ENCODE measurements at regions not wholly inside any gene's neighbourhood (a gene's known extent, or its start where the extent isn't known, plus 50 kb on each side); places are given as distances from the start of the nearest gene placed in this dataset.

DNA sequence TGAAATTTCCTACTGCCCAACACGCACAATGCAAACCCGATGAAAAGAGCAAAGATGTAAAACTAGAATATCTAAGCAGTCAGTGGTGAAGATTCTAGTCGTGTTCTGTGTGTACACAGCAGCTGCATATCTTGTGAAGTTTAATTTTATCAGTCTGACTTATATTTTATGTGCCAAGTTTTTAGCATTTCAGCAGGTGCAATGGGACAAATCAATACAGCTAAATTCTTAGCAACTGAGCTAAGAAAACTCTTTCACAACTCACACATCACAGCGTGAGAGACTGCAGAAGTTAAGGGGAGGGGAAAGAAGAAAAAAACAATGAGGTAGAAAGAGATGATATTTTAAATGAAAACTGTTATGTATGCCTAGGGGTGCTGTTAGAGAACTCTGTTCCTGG is 164.9 kb upstream of the NEBL start:
- Mint-ChIP-seq H3K27ac (no peak overlapping the region), H3K9me3 (peaks cover 13% of the 10 kb centered on the region), H3K36me3 (ENCODE audit: low read depth) (no peaks in the 10 kb centered on the region), H3K27me3 (no peaks in the 10 kb centered on the region), H3K4me3 (no peak overlapping the region), H3K4me1 (ENCODE audit: low read depth) (no peaks in the 10 kb centered on the region)

- H3K27me3 Mint-ChIP-seq = no peaks in the 10 kb centered on the region
- peaks cover 17% of the 10 kb centered on the region for H3K9me3 Mint-ChIP-seq
- peaks cover 1% of the 10 kb centered on the region for H3K4me1 Mint-ChIP-seq (ENCODE audit: low read depth)
- H3K27ac Mint-ChIP-seq = no peak overlapping the region
- H3K36me3 Mint-ChIP-seq (ENCODE audit: low read depth) = no peaks in the 10 kb centered on the region
- H3K4me3 Mint-ChIP-seq = no peak overlapping the region
Observed at GRCh38 chr10:21061184-21061583, 164.1 kb upstream of the NEBL start.

DNA sequence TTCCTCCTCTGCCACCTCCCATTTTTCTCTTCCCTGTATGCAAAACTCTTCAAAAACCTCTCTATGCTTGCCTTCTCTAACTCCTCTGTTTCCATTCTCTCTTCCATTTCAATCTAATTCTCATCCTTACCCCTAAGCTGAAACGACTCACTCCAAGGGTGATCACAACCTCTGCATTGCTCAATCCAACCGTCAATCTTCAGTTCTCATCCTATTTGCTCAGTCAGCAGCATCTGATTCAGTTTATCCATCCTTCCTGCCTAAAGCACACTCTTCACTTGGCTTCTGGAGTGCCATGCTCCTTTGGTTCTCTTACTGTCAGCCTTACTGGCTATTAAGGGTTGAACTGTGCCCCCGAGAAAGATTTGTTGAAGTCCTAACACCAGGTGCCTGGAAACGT is 163.5 kb upstream of the NEBL start:
- peaks cover 17% of the 10 kb centered on the region for H3K9me3 Mint-ChIP-seq
- H3K4me3 Mint-ChIP-seq = no peak overlapping the region
- peaks cover 5% of the 10 kb centered on the region for H3K4me1 Mint-ChIP-seq (ENCODE audit: low read depth)
- H3K27me3 Mint-ChIP-seq = no peaks in the 10 kb centered on the region
- no peak overlapping the region for H3K27ac Mint-ChIP-seq
- no peaks in the 10 kb centered on the region for H3K36me3 Mint-ChIP-seq (ENCODE audit: low read depth)

DNA sequence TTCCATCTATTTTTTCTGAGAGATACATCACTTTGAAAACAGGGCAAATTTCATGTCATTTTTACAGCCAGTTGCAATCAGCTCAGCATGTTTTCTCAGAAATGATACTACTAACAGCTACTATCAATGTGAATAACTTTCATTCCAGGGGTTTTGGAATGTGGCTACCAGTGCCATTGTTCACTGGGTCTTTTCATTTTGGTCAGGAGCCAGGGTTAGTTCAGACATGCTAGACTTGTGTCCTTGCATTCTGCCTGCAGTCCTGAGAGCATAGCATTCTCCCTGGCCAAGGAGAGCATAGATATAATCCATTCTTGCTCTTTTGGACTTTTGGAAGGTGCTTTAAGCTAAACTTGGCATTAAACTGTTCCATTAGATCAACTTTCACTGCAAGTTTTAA is 160.9 kb upstream of the NEBL start:
- Mint-ChIP-seq H3K27ac (no peak overlapping the region), H3K4me3 (no peak overlapping the region), H3K4me1 (ENCODE audit: low read depth) (peaks cover 10% of the 10 kb centered on the region)

DNA sequence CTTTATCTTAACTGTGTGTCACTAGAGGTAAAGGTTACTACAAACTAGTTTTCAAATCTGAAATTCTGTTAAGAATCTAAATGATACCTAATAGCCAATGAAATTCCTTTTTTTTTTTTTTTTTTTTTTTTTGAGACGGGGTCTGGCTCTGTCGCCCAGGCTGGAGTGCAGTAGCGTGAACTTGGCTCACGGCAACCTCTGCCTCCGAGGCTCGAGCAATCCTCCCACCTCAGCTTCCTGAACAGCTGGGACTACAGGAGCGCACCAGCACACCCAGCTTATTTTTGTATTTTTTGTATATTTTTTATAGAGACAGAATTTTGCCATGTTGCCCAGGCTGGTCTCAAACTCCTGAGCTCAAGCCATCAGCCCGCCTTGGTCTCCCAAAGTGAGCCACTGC is 160.3 kb upstream of the NEBL start:
- H3K27me3 Mint-ChIP-seq = no peaks in the 10 kb centered on the region
- H3K9me3 Mint-ChIP-seq = peaks cover 17% of the 10 kb centered on the region
- peaks cover 10% of the 10 kb centered on the region for H3K4me1 Mint-ChIP-seq (ENCODE audit: low read depth)
- no peaks in the 10 kb centered on the region for H3K36me3 Mint-ChIP-seq (ENCODE audit: low read depth)
- no peak overlapping the region for H3K4me3 Mint-ChIP-seq
- H3K27ac Mint-ChIP-seq = no peak overlapping the region

More for the DNA sequence above, 160.9 kb upstream of the NEBL start:
- no peaks in the 10 kb centered on the region for H3K27me3 Mint-ChIP-seq
- H3K9me3 Mint-ChIP-seq = peaks cover 17% of the 10 kb centered on the region
- no peaks in the 10 kb centered on the region for H3K36me3 Mint-ChIP-seq (ENCODE audit: low read depth)

- no peak overlapping the region for H3K4me3 Mint-ChIP-seq
- no peaks in the 10 kb centered on the region for H3K27me3 Mint-ChIP-seq
- peaks cover 10% of the 10 kb centered on the region for H3K4me1 Mint-ChIP-seq (ENCODE audit: low read depth)
- peaks cover 17% of the 10 kb centered on the region for H3K9me3 Mint-ChIP-seq
- no peak overlapping the region for H3K27ac Mint-ChIP-seq
- no peaks in the 10 kb centered on the region for H3K36me3 Mint-ChIP-seq (ENCODE audit: low read depth)
Observed at GRCh38 chr10:21056461-21056860, 159.3 kb upstream of the NEBL start.

GRCh38 chr10:21055339-21056135 is 158.4 kb upstream of the NEBL start:
- Mint-ChIP-seq H3K36me3 (ENCODE audit: low read depth) (no peaks in the 10 kb centered on the region), H3K9me3 (peaks cover 17% of the 10 kb centered on the region), H3K27ac (no peak overlapping the region), H3K4me1 (ENCODE audit: low read depth) (peaks cover 10% of the 10 kb centered on the region), H3K27me3 (no peaks in the 10 kb centered on the region), H3K4me3 (no peak overlapping the region)

- Mint-ChIP-seq H3K9me3 (peaks cover 13% of the 10 kb centered on the region), H3K4me1 (ENCODE audit: low read depth) (peaks cover 10% of the 10 kb centered on the region), H3K36me3 (ENCODE audit: low read depth) (no peaks in the 10 kb centered on the region), H3K4me3 (no peak overlapping the region), H3K27ac (no peak overlapping the region), H3K27me3 (no peaks in the 10 kb centered on the region)
Observed at GRCh38 chr10:21053953-21054690, 157.0 kb upstream of the NEBL start.

- no peaks in the 10 kb centered on the region for H3K27me3 Mint-ChIP-seq
- H3K9me3 Mint-ChIP-seq = peaks cover 11% of the 10 kb centered on the region
- H3K4me1 Mint-ChIP-seq (ENCODE audit: low read depth) = peaks cover 10% of the 10 kb centered on the region
- H3K27ac Mint-ChIP-seq = no peak overlapping the region
- H3K4me3 Mint-ChIP-seq = no peak overlapping the region
- no peaks in the 10 kb centered on the region for H3K36me3 Mint-ChIP-seq (ENCODE audit: low read depth)
Observed at GRCh38 chr10:21052709-21053104, 155.6 kb upstream of the NEBL start.

DNA sequence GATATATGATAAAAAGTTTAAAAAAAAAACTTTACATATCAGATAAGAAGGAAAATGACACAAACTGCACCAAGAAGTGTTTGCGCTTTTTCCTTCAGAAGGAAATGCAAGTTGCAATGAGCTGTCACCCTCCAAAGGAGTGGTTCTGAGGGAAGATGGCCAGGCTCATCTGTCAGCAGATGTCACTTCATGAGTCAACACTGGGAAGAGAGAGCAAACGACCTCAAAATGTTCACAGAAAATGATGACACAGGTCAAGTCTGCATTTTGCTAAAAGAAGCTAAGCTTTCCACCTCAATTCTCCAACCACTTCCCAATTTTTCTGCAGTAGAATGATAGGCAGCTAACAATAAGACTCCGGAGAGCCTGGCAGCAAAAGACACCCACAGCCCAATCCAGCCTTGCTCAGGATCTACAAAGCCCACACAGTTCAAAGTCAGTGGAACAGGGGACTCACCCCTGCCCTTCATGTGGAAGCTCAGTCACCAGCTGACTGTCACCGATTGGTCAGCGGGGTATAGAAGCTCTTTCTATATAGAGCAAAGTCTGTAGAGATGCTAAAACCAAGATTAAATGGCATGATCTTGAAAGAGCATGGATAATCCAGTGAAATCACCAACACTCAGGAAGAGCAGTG is 155.1 kb upstream of the NEBL start:
- Mint-ChIP-seq H3K27me3 (no peaks in the 10 kb centered on the region), H3K4me1 (ENCODE audit: low read depth) (peaks cover 10% of the 10 kb centered on the region), H3K36me3 (ENCODE audit: low read depth) (no peaks in the 10 kb centered on the region), H3K9me3 (peaks cover 10% of the 10 kb centered on the region), H3K4me3 (no peak overlapping the region), H3K27ac (no peak overlapping the region)

GRCh38 chr10:21049482-21049881 is 152.4 kb upstream of the NEBL start:
- no peaks in the 10 kb centered on the region for H3K4me1 Mint-ChIP-seq (ENCODE audit: low read depth)

GRCh38 chr10:21048068-21048467 is 151.0 kb upstream of the NEBL start:
- Mint-ChIP-seq H3K27me3 (peaks cover 4% of the 10 kb centered on the region), H3K36me3 (ENCODE audit: low read depth) (no peaks in the 10 kb centered on the region), H3K4me1 (ENCODE audit: low read depth) (no peaks in the 10 kb centered on the region), H3K9me3 (peaks cover 3% of the 10 kb centered on the region), H3K27ac (no peak overlapping the region), H3K4me3 (no peak overlapping the region)

More at GRCh38 chr10:21049482-21049881, 152.4 kb upstream of the NEBL start:
- Mint-ChIP-seq H3K36me3 (ENCODE audit: low read depth) (no peaks in the 10 kb centered on the region), H3K27ac (no peak overlapping the region), H3K9me3 (peaks cover 3% of the 10 kb centered on the region), H3K4me3 (no peak overlapping the region), H3K27me3 (peaks cover 4% of the 10 kb centered on the region)

DNA sequence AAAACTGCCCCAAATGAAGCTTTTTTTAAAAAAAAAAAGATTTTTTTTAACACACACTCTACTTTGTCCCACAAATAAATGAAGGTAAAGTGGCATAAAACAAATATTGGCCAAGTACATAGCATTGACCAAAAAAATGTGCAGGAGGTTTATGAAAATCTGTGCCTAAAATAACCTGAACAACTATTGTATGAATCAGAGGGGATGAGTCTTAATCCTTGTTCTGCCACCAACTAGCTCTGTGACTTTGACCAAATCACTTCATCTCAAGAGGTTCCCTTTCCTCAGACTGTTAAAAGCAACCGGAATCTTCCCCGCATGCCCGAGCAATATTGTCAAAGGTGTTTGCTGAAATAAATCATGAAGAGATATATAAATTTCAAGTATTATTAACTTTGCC is 150.4 kb upstream of the NEBL start:
- no peaks in the 10 kb centered on the region for H3K36me3 Mint-ChIP-seq (ENCODE audit: low read depth)
- H3K27ac Mint-ChIP-seq = no peak overlapping the region
- no peak overlapping the region for H3K4me3 Mint-ChIP-seq
- H3K9me3 Mint-ChIP-seq = peaks cover 3% of the 10 kb centered on the region
- peaks cover 9% of the 10 kb centered on the region for H3K27me3 Mint-ChIP-seq
- H3K4me1 Mint-ChIP-seq (ENCODE audit: low read depth) = no peaks in the 10 kb centered on the region

- no peak overlapping the region for H3K4me3 Mint-ChIP-seq
- H3K27me3 Mint-ChIP-seq = peaks cover 12% of the 10 kb centered on the region
- peaks cover 3% of the 10 kb centered on the region for H3K9me3 Mint-ChIP-seq
- H3K27ac Mint-ChIP-seq = no peak overlapping the region
- H3K4me1 Mint-ChIP-seq (ENCODE audit: low read depth) = no peaks in the 10 kb centered on the region
- no peaks in the 10 kb centered on the region for H3K36me3 Mint-ChIP-seq (ENCODE audit: low read depth)
Observed at GRCh38 chr10:21047096-21047495, 150.0 kb upstream of the NEBL start.

GRCh38 chr10:21043044-21043443 is 145.9 kb upstream of the NEBL start:
- no peak overlapping the region for H3K27ac Mint-ChIP-seq
- no peak overlapping the region for H3K4me3 Mint-ChIP-seq
- H3K36me3 Mint-ChIP-seq (ENCODE audit: low read depth) = no peaks in the 10 kb centered on the region
- peaks cover 6% of the 10 kb centered on the region for H3K9me3 Mint-ChIP-seq
- H3K4me1 Mint-ChIP-seq (ENCODE audit: low read depth) = no peaks in the 10 kb centered on the region
- peaks cover 12% of the 10 kb centered on the region for H3K27me3 Mint-ChIP-seq
